ENCODE measurements at regions not wholly inside any gene's neighbourhood (a gene's known extent, or its start where the extent isn't known, plus 50 kb on each side); places are given as distances from the start of the nearest gene placed in this dataset.

- no peak for TF ChIP-seq EZH2 (IDR thresholded peaks at IDR 0.05; ENCODE audit: insufficient read depth, low read length)
- no peak for TF ChIP-seq CTCF (IDR thresholded peaks at IDR 0.05; ENCODE audit: insufficient read depth, low read depth, low read length)
These were observed 186.6 kb upstream of the LYZL1 start for GRCh38 chr10:29102233-29102632.
